ENCODE measurements at regions not wholly inside any gene's neighbourhood (a gene's known extent, or its start where the extent isn't known, plus 50 kb on each side); places are given as distances from the start of the nearest gene placed in this dataset.

GRCh38 chr5:105940181-105940580, 1730.6 kb downstream of the EFNA5 start:
- in situ Hi-C loops (cut with HindIII; ENCODE audit: low pct_unique_long_range_greater_than_20kb, low sequenced_read_pairs) = no loop called here
- no peak for TF ChIP-seq JUND (IDR thresholded peaks at IDR 0.05; ENCODE audit: low read depth)
- DNase-seq (ENCODE audit: low read depth in 1 of 2, low spot score in 1 of 2) = no peak

GRCh38 chr5:105934171-105934570, 1736.6 kb downstream of the EFNA5 start:
- in situ Hi-C loops (cut with HindIII; ENCODE audit: low pct_unique_long_range_greater_than_20kb, low sequenced_read_pairs) = no loop called here
- no peak for TF ChIP-seq JUND (IDR thresholded peaks at IDR 0.05; ENCODE audit: low read depth)
- DNase-seq (ENCODE audit: low read depth in 1 of 2, low spot score in 1 of 2) = no peak

- in situ Hi-C loops (cut with HindIII; ENCODE audit: low pct_unique_long_range_greater_than_20kb, low sequenced_read_pairs) = no loop called here
- DNase-seq (ENCODE audit: low read depth in 1 of 2, low spot score in 1 of 2) = no peak
- TF ChIP-seq JUND (IDR thresholded peaks at IDR 0.05; ENCODE audit: low read depth) = no peak
Observed at GRCh38 chr5:105931881-105932421, 1738.8 kb downstream of the EFNA5 start.

- DNase-seq (ENCODE audit: low read depth in 1 of 2, low spot score in 1 of 2) = no peak
- TF ChIP-seq JUND (IDR thresholded peaks at IDR 0.05; ENCODE audit: low read depth) = no peak
- in situ Hi-C loops (cut with HindIII; ENCODE audit: low pct_unique_long_range_greater_than_20kb, low sequenced_read_pairs) = no loop called here
Observed at GRCh38 chr5:105929858-105930257, 1740.9 kb downstream of the EFNA5 start.

GRCh38 chr5:105924366-105924765, 1746.4 kb downstream of the EFNA5 start:
- no peak for TF ChIP-seq JUND (IDR thresholded peaks at IDR 0.05; ENCODE audit: low read depth)
- no peak for DNase-seq (ENCODE audit: low read depth in 1 of 2, low spot score in 1 of 2)
- in situ Hi-C loops (cut with HindIII; ENCODE audit: low pct_unique_long_range_greater_than_20kb, low sequenced_read_pairs) = no loop called here

- no peak for TF ChIP-seq JUND (IDR thresholded peaks at IDR 0.05; ENCODE audit: low read depth)
- in situ Hi-C loops (cut with HindIII; ENCODE audit: low pct_unique_long_range_greater_than_20kb, low sequenced_read_pairs) = no loop called here
- no peak for DNase-seq (ENCODE audit: low read depth in 1 of 2, low spot score in 1 of 2)
Observed at GRCh38 chr5:105922574-105922973, 1748.2 kb downstream of the EFNA5 start.

- no peak for TF ChIP-seq JUND (IDR thresholded peaks at IDR 0.05; ENCODE audit: low read depth)
- no peak for DNase-seq (ENCODE audit: low read depth in 1 of 2, low spot score in 1 of 2)
- in situ Hi-C loops (cut with HindIII; ENCODE audit: low pct_unique_long_range_greater_than_20kb, low sequenced_read_pairs) = no loop called here
Observed at GRCh38 chr5:105922080-105922479, 1748.7 kb downstream of the EFNA5 start.

- in situ Hi-C loops (cut with HindIII; ENCODE audit: low pct_unique_long_range_greater_than_20kb, low sequenced_read_pairs) = no loop called here
- no peak for TF ChIP-seq JUND (IDR thresholded peaks at IDR 0.05; ENCODE audit: low read depth)
- no peak for DNase-seq (ENCODE audit: low read depth in 1 of 2, low spot score in 1 of 2)
Observed at GRCh38 chr5:105917189-105917588, 1753.5 kb downstream of the EFNA5 start.

- in situ Hi-C loops (cut with HindIII; ENCODE audit: low pct_unique_long_range_greater_than_20kb, low sequenced_read_pairs) = no loop called here
- DNase-seq (ENCODE audit: low read depth in 1 of 2, low spot score in 1 of 2) = no peak
- TF ChIP-seq JUND (IDR thresholded peaks at IDR 0.05; ENCODE audit: low read depth) = no peak
Observed at GRCh38 chr5:105907016-105907415, 1763.7 kb downstream of the EFNA5 start.

GRCh38 chr5:105905392-105905791, 1765.3 kb downstream of the EFNA5 start:
- in situ Hi-C loops (cut with HindIII; ENCODE audit: low pct_unique_long_range_greater_than_20kb, low sequenced_read_pairs) = no loop called here
- no peak for DNase-seq (ENCODE audit: low read depth in 1 of 2, low spot score in 1 of 2)

GRCh38 chr5:105903069-105903468, 1767.7 kb downstream of the EFNA5 start:
- DNase-seq (ENCODE audit: low read depth in 1 of 2, low spot score in 1 of 2) = no peak
- in situ Hi-C loops (cut with HindIII; ENCODE audit: low pct_unique_long_range_greater_than_20kb, low sequenced_read_pairs) = no loop called here
- TF ChIP-seq JUND (IDR thresholded peaks at IDR 0.05; ENCODE audit: low read depth) = no peak

More at GRCh38 chr5:105905392-105905791, 1765.3 kb downstream of the EFNA5 start:
- TF ChIP-seq JUND (IDR thresholded peaks at IDR 0.05; ENCODE audit: low read depth) = no peak

- no peak for TF ChIP-seq JUND (IDR thresholded peaks at IDR 0.05; ENCODE audit: low read depth)
- no peak for DNase-seq (ENCODE audit: low read depth in 1 of 2, low spot score in 1 of 2)
- in situ Hi-C loops (cut with HindIII; ENCODE audit: low pct_unique_long_range_greater_than_20kb, low sequenced_read_pairs) = no loop called here
Observed at GRCh38 chr5:105899726-105900125, 1771.0 kb downstream of the EFNA5 start.

GRCh38 chr5:105898183-105898582, 1772.6 kb downstream of the EFNA5 start:
- in situ Hi-C loops (cut with HindIII; ENCODE audit: low pct_unique_long_range_greater_than_20kb, low sequenced_read_pairs) = no loop called here
- no peak for TF ChIP-seq JUND (IDR thresholded peaks at IDR 0.05; ENCODE audit: low read depth)
- DNase-seq (ENCODE audit: low read depth in 1 of 2, low spot score in 1 of 2) = peak in 1 of 2 experiments; percentile 33

- no peak for TF ChIP-seq JUND (IDR thresholded peaks at IDR 0.05; ENCODE audit: low read depth)
- no peak for DNase-seq (ENCODE audit: low read depth in 1 of 2, low spot score in 1 of 2)
- in situ Hi-C loops (cut with HindIII; ENCODE audit: low pct_unique_long_range_greater_than_20kb, low sequenced_read_pairs) = no loop called here
Observed at GRCh38 chr5:105885266-105885665, 1785.5 kb downstream of the EFNA5 start.
